ENCODE measurements at regions not wholly inside any gene's neighbourhood (a gene's known extent, or its start where the extent isn't known, plus 50 kb on each side); places are given as distances from the start of the nearest gene placed in this dataset.

DNA sequence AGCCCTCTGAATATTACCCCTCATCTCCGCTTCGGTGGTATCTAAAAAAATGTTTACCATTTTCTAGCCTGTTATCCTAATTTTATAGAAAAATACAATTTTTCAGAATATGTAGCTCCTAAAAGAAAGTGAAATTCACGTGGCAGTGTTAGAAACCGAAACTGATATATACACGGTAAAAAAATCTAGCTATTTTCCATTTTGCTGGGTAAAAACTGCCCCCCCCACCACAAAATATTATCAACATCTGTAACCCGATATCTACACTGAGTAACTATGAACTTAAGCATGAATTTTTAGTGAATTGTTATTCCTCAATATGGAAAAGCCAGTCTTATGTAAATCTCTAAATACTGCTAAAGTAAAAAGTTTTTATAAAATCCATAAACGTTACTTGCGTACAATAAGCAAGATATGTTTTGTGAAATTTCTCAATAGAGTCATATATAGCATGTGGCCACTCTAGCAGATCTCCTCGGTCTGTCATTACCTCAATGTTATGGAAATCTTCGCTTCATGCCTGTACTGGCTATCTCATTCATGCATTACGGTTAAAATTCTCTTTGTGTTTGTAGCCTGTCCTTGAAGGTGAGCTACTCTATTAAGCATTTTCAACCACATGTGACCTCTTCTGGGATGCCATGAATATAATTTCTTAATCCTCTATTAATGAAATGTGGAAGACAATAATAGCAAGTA is 524.2 kb downstream of the TRIB2 start:
- Histone ChIP-seq H3K36me3 (no peaks in the 10 kb centered on the region), H3K9me3 (ENCODE audit: low read depth) (no peaks in the 10 kb centered on the region), H3K27ac (no peak overlapping the region), H3K4me3 (no peak overlapping the region), H3K4me1 (ENCODE audit: low read depth) (no peaks in the 10 kb centered on the region), H3K27me3 (no peaks in the 10 kb centered on the region)
- no peak for DNase-seq (ENCODE audit: low read depth in 1 of 2, low spot score in 1 of 2)
- TF ChIP-seq, protein P1, sequence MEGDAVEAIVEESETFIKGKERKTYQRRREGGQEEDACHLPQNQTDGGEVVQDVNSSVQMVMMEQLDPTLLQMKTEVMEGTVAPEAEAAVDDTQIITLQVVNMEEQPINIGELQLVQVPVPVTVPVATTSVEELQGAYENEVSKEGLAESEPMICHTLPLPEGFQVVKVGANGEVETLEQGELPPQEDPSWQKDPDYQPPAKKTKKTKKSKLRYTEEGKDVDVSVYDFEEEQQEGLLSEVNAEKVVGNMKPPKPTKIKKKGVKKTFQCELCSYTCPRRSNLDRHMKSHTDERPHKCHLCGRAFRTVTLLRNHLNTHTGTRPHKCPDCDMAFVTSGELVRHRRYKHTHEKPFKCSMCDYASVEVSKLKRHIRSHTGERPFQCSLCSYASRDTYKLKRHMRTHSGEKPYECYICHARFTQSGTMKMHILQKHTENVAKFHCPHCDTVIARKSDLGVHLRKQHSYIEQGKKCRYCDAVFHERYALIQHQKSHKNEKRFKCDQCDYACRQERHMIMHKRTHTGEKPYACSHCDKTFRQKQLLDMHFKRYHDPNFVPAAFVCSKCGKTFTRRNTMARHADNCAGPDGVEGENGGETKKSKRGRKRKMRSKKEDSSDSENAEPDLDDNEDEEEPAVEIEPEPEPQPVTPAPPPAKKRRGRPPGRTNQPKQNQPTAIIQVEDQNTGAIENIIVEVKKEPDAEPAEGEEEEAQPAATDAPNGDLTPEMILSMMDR (IDR thresholded peaks at IDR 0.05; ENCODE audit: low read depth, low read length): no peak

- Histone ChIP-seq H3K4me3 (no peak overlapping the region), H3K27me3 (no peaks in the 10 kb centered on the region), H3K36me3 (no peaks in the 10 kb centered on the region), H3K4me1 (ENCODE audit: low read depth) (no peaks in the 10 kb centered on the region), H3K27ac (no peak overlapping the region), H3K9me3 (ENCODE audit: low read depth) (no peaks in the 10 kb centered on the region)
- TF ChIP-seq, protein P1 (IDR thresholded peaks at IDR 0.05; ENCODE audit: low read depth, low read length): no peak
- DNase-seq (ENCODE audit: low read depth in 1 of 2, low spot score in 1 of 2): no peak
Measured at GRCh38 chr2:13252615-13253014, 535.9 kb downstream of the TRIB2 start.

DNA sequence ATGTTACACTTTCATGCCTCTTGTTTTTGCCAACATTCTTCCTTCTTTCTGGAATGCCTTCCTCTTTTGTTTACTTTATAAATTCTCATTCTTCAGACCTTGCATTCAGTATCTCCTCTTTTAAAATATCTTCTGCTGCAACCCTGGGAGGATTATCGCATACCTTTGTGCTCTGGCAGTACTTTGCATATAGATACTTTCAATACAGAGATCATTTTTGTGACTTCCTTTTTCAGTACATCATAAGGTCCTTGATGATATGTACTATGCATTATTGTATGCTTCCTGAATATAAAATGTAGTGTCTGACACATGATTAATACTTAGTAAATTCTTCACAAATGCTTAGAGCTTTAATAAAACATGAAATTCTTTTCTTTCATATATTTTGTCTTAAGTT is 538.7 kb downstream of the TRIB2 start:
- no peak for DNase-seq (ENCODE audit: low read depth in 1 of 2, low spot score in 1 of 2)
- Histone ChIP-seq H3K27ac (no peak overlapping the region), H3K4me1 (ENCODE audit: low read depth) (no peaks in the 10 kb centered on the region), H3K4me3 (no peak overlapping the region), H3K27me3 (no peaks in the 10 kb centered on the region), H3K36me3 (no peaks in the 10 kb centered on the region), H3K9me3 (ENCODE audit: low read depth) (no peaks in the 10 kb centered on the region)
- TF ChIP-seq, protein P1 (IDR thresholded peaks at IDR 0.05; ENCODE audit: low read depth, low read length): no peak

GRCh38 chr2:13260402-13260801 is 543.7 kb downstream of the TRIB2 start:
- Histone ChIP-seq H3K9me3 (ENCODE audit: low read depth) (no peaks in the 10 kb centered on the region), H3K4me3 (no peak overlapping the region), H3K27ac (no peak overlapping the region), H3K27me3 (no peaks in the 10 kb centered on the region), H3K4me1 (ENCODE audit: low read depth) (no peaks in the 10 kb centered on the region), H3K36me3 (no peaks in the 10 kb centered on the region)
- TF ChIP-seq, protein P1 (IDR thresholded peaks at IDR 0.05; ENCODE audit: low read depth, low read length): no peak
- peak in 1 of 2 donors; percentile 43 for DNase-seq (ENCODE audit: low read depth in 1 of 2, low spot score in 1 of 2)

- TF ChIP-seq, protein P1 (IDR thresholded peaks at IDR 0.05; ENCODE audit: low read depth, low read length): no peak
Measured at GRCh38 chr2:13266166-13266565, 549.4 kb downstream of the TRIB2 start.

More at GRCh38 chr2:13266166-13266565, 549.4 kb downstream of the TRIB2 start:
- Histone ChIP-seq H3K27me3 (no peaks in the 10 kb centered on the region), H3K4me3 (no peak overlapping the region), H3K36me3 (no peaks in the 10 kb centered on the region), H3K27ac (no peak overlapping the region), H3K9me3 (ENCODE audit: low read depth) (no peaks in the 10 kb centered on the region), H3K4me1 (ENCODE audit: low read depth) (no peaks in the 10 kb centered on the region)
- DNase-seq (ENCODE audit: low read depth in 1 of 2, low spot score in 1 of 2): no peak

All from cardiac muscle cell (in vitro differentiated cells and primary cell).